ENCODE measurements at regions not wholly inside any gene's neighbourhood (a gene's known extent, or its start where the extent isn't known, plus 50 kb on each side); places are given as distances from the start of the nearest gene placed in this dataset.

- no CpG with 5 or more reads among the region's 5 CpGs for WGBS (ENCODE audit: extremely low coverage, insufficient coverage, insufficient read length)
- no peak overlapping the region for H2BK12ac ChIP-seq (ENCODE audit: low read length)
These were observed 135.9 kb downstream of the C12orf75 start for GRCh38 chr12:105466231-105466900.

GRCh38 chr12:105466901-105467598, 136.6 kb downstream of the C12orf75 start:
- Histone ChIP-seq H3K79me2 (ENCODE audit: control insufficient read depth, insufficient read depth, low read length, poor library complexity) (no peaks in the 10 kb centered on the region), H2BK12ac (ENCODE audit: low read length) (no peak overlapping the region), H2BK120ac (ENCODE audit: insufficient read depth, low read length, poor library complexity) (no peak overlapping the region), H3K14ac (ENCODE audit: low read length) (no peak overlapping the region), H3K4me1 (ENCODE audit: control insufficient read depth in 1 of 2, insufficient read depth in 2 of 2, low read length in 2 of 2) (peaks cover 2 to 8% of the 10 kb centered on the region in 2 experiments), H2BK5ac (ENCODE audit: low read depth, low read length, poor library complexity) (no peak overlapping the region), H3K4ac (ENCODE audit: low read depth, low read length) (no peak overlapping the region), H3K4me2 (ENCODE audit: low read length) (no peak overlapping the region), H3K27me3 (ENCODE audit: insufficient read depth, low read length) (no peaks in the 10 kb centered on the region), H3K23ac (ENCODE audit: low read length) (no peak overlapping the region), H3K18ac (ENCODE audit: low read length) (no peak overlapping the region), H2AFZ (ENCODE audit: insufficient read depth, low read length, poor library complexity) (no peak overlapping the region), H4K8ac (ENCODE audit: low read depth, low read length) (no peak overlapping the region), H3K27ac (ENCODE audit: low read depth, low read length) (no peak overlapping the region), H3K9me3 (ENCODE audit: insufficient read depth, low read depth, low read length) (no peaks in the 10 kb centered on the region), H3K4me3 (ENCODE audit: low read depth, low read length) (no peak overlapping the region), H4K91ac (ENCODE audit: low read depth, low read length) (no peak overlapping the region), H4K12ac (ENCODE audit: low read depth, low read length) (no peak overlapping the region), H3K9ac (ENCODE audit: low read length) (no peak overlapping the region), H2AK5ac (ENCODE audit: low read length) (no peak overlapping the region), H3K79me1 (ENCODE audit: low read length) (no peaks in the 10 kb centered on the region), H3K36me3 (ENCODE audit: control insufficient read depth in 1 of 2, insufficient read depth in 2 of 2, low read length in 2 of 2) (no peaks in the 10 kb centered on the region)
- WGBS (ENCODE audit: extremely low coverage, insufficient coverage, insufficient read length) = no CpG with 5 or more reads among the region's 7 CpGs
- DNase-seq = peak in 1 of 2 donors; percentile 18

More at GRCh38 chr12:105466231-105466900, 135.9 kb downstream of the C12orf75 start:
- H2AFZ ChIP-seq (ENCODE audit: insufficient read depth, low read length, poor library complexity) = no peak overlapping the region
- H3K23ac ChIP-seq (ENCODE audit: low read length) = no peak overlapping the region
- DNase-seq = no peak
- H3K27me3 ChIP-seq (ENCODE audit: insufficient read depth, low read length) = no peaks in the 10 kb centered on the region
- H3K79me2 ChIP-seq (ENCODE audit: control insufficient read depth, insufficient read depth, low read length, poor library complexity) = no peaks in the 10 kb centered on the region
- H2BK120ac ChIP-seq (ENCODE audit: insufficient read depth, low read length, poor library complexity) = no peak overlapping the region
- no peaks in the 10 kb centered on the region for H3K36me3 ChIP-seq (ENCODE audit: control insufficient read depth in 1 of 2, insufficient read depth in 2 of 2, low read length in 2 of 2)
- H3K18ac ChIP-seq (ENCODE audit: low read length) = no peak overlapping the region
- no peak overlapping the region for H3K4ac ChIP-seq (ENCODE audit: low read depth, low read length)
- no peak overlapping the region for H3K14ac ChIP-seq (ENCODE audit: low read length)
- H2BK5ac ChIP-seq (ENCODE audit: low read depth, low read length, poor library complexity) = no peak overlapping the region
- H3K4me2 ChIP-seq (ENCODE audit: low read length) = no peak overlapping the region
- H4K12ac ChIP-seq (ENCODE audit: low read depth, low read length) = no peak overlapping the region
- no peak overlapping the region for H4K91ac ChIP-seq (ENCODE audit: low read depth, low read length)
- no peak overlapping the region for H4K8ac ChIP-seq (ENCODE audit: low read depth, low read length)
- no peak overlapping the region for H3K27ac ChIP-seq (ENCODE audit: low read depth, low read length)
- peaks cover 2 to 8% of the 10 kb centered on the region in 2 experiments for H3K4me1 ChIP-seq (ENCODE audit: control insufficient read depth in 1 of 2, insufficient read depth in 2 of 2, low read length in 2 of 2)
- no peaks in the 10 kb centered on the region for H3K9me3 ChIP-seq (ENCODE audit: insufficient read depth, low read depth, low read length)
- H3K9ac ChIP-seq (ENCODE audit: low read length) = no peak overlapping the region
- no peaks in the 10 kb centered on the region for H3K79me1 ChIP-seq (ENCODE audit: low read length)
- H2AK5ac ChIP-seq (ENCODE audit: low read length) = no peak overlapping the region
- H3K4me3 ChIP-seq (ENCODE audit: low read depth, low read length) = no peak overlapping the region

- Histone ChIP-seq H4K91ac (ENCODE audit: low read depth, low read length) (no peak overlapping the region), H3K18ac (ENCODE audit: low read length) (no peak overlapping the region), H3K79me2 (ENCODE audit: control insufficient read depth, insufficient read depth, low read length, poor library complexity) (no peaks in the 10 kb centered on the region), H3K9ac (ENCODE audit: low read length) (no peak overlapping the region), H3K79me1 (ENCODE audit: low read length) (no peaks in the 10 kb centered on the region), H2BK120ac (ENCODE audit: insufficient read depth, low read length, poor library complexity) (no peak overlapping the region), H3K14ac (ENCODE audit: low read length) (no peak overlapping the region), H3K9me3 (ENCODE audit: insufficient read depth, low read depth, low read length) (no peaks in the 10 kb centered on the region), H3K27ac (ENCODE audit: low read depth, low read length) (no peak overlapping the region), H2AK5ac (ENCODE audit: low read length) (no peak overlapping the region), H3K4me2 (ENCODE audit: low read length) (no peak overlapping the region), H3K27me3 (ENCODE audit: insufficient read depth, low read length) (no peaks in the 10 kb centered on the region), H2AFZ (ENCODE audit: insufficient read depth, low read length, poor library complexity) (no peak overlapping the region), H2BK5ac (ENCODE audit: low read depth, low read length, poor library complexity) (no peak overlapping the region), H2BK12ac (ENCODE audit: low read length) (no peak overlapping the region), H3K36me3 (ENCODE audit: control insufficient read depth in 1 of 2, insufficient read depth in 2 of 2, low read length in 2 of 2) (no peaks in the 10 kb centered on the region), H3K4me3 (ENCODE audit: low read depth, low read length) (no peak overlapping the region), H3K4me1 (ENCODE audit: control insufficient read depth in 1 of 2, insufficient read depth in 2 of 2, low read length in 2 of 2) (peaks cover 2 to 8% of the 10 kb centered on the region in 2 experiments), H4K12ac (ENCODE audit: low read depth, low read length) (no peak overlapping the region), H3K4ac (ENCODE audit: low read depth, low read length) (no peak overlapping the region), H4K8ac (ENCODE audit: low read depth, low read length) (no peak overlapping the region), H3K23ac (ENCODE audit: low read length) (no peak overlapping the region)
- WGBS (ENCODE audit: extremely low coverage, insufficient coverage, insufficient read length) = no CpG with 5 or more reads among the region's 4 CpGs
- peak in 1 of 2 donors; percentile 37 for DNase-seq
These were observed 137.3 kb downstream of the C12orf75 start for GRCh38 chr12:105467710-105468366.

GRCh38 chr12:105468464-105468863, 138.0 kb downstream of the C12orf75 start:
- WGBS (ENCODE audit: extremely low coverage, insufficient coverage, insufficient read length) = no CpG with 5 or more reads among the region's 1 CpG
- no peak overlapping the region for H2AK5ac ChIP-seq (ENCODE audit: low read length)
- H3K4me2 ChIP-seq (ENCODE audit: low read length) = no peak overlapping the region
- H4K12ac ChIP-seq (ENCODE audit: low read depth, low read length) = no peak overlapping the region
- H2AFZ ChIP-seq (ENCODE audit: insufficient read depth, low read length, poor library complexity) = no peak overlapping the region
- no peak overlapping the region for H2BK12ac ChIP-seq (ENCODE audit: low read length)
- no peak overlapping the region for H3K4ac ChIP-seq (ENCODE audit: low read depth, low read length)
- H3K79me2 ChIP-seq (ENCODE audit: control insufficient read depth, insufficient read depth, low read length, poor library complexity) = no peaks in the 10 kb centered on the region
- no peak overlapping the region for H3K14ac ChIP-seq (ENCODE audit: low read length)
- no peak overlapping the region for H3K18ac ChIP-seq (ENCODE audit: low read length)
- no peak overlapping the region for H2BK120ac ChIP-seq (ENCODE audit: insufficient read depth, low read length, poor library complexity)
- H3K23ac ChIP-seq (ENCODE audit: low read length) = no peak overlapping the region
- no peak overlapping the region for H2BK5ac ChIP-seq (ENCODE audit: low read depth, low read length, poor library complexity)
- peaks cover 2 to 8% of the 10 kb centered on the region in 2 experiments for H3K4me1 ChIP-seq (ENCODE audit: control insufficient read depth in 1 of 2, insufficient read depth in 2 of 2, low read length in 2 of 2)
- no peaks in the 10 kb centered on the region for H3K9me3 ChIP-seq (ENCODE audit: insufficient read depth, low read depth, low read length)
- H3K79me1 ChIP-seq (ENCODE audit: low read length) = no peaks in the 10 kb centered on the region
- no peaks in the 10 kb centered on the region for H3K27me3 ChIP-seq (ENCODE audit: insufficient read depth, low read length)
- no peak for DNase-seq
- no peaks in the 10 kb centered on the region for H3K36me3 ChIP-seq (ENCODE audit: control insufficient read depth in 1 of 2, insufficient read depth in 2 of 2, low read length in 2 of 2)
- H3K9ac ChIP-seq (ENCODE audit: low read length) = no peak overlapping the region
- H3K4me3 ChIP-seq (ENCODE audit: low read depth, low read length) = no peak overlapping the region
- no peak overlapping the region for H4K91ac ChIP-seq (ENCODE audit: low read depth, low read length)
- H4K8ac ChIP-seq (ENCODE audit: low read depth, low read length) = no peak overlapping the region
- no peak overlapping the region for H3K27ac ChIP-seq (ENCODE audit: low read depth, low read length)
